ENCODE measurements at regions not wholly inside any gene's neighbourhood (a gene's known extent, or its start where the extent isn't known, plus 50 kb on each side); places are given as distances from the start of the nearest gene placed in this dataset.

DNA sequence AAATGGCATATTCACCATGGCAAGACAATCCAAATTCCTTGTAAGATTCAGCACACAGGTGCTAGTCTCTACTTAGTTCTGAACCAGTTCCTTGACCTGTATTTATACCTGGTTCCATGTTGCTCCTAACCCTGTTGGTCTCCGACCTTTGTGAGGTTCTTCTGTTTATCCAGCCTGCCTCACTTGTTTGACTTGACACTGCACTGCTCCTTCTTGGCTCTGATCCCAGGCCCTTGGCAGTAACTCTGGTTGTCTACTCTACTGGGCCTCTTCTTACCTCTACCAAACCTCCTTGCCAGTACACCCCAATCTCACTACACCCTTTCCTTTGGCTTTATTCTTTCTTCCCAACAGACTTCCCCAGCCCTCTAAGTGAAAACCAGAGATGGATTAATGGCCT lies 419.4 kb upstream of the USP24 start:
- no peak for TF ChIP-seq POLR2A (IDR thresholded peaks at IDR 0.05; ENCODE audit: low read depth, low read length)
- TF ChIP-seq POLR2AphosphoS5 (IDR thresholded peaks at IDR 0.05; ENCODE audit: low read depth, low read length): no peak
- no peak for TF ChIP-seq TAF1 (IDR thresholded peaks at IDR 0.05; ENCODE audit: low read depth, low read length)
